Right lobe of liver (tissue), 4 donors: ENCODE measurements at regions not wholly inside any gene's neighbourhood (a gene's known extent, or its start where the extent isn't known, plus 50 kb on each side); places are given as distances from the start of the nearest gene placed in this dataset.

Source experiments
- POLR2A ChIP-seq: fragments of 450-650 bp; IDR thresholded peaks from one replicate; pipeline ENCODE4 v1.6.1; 2017; ENCODE audit warnings: antibody characterized with exemption, mild to moderate bottlenecking
- TF ChIP-seq, protein P1 (sequence below), 4 donors: fragments of 200-600 bp in 3 of 4; fragments of 450-650 bp in 1 of 4; IDR thresholded peaks; one replicate each; pipeline versions ENCODE4 v1.5.1 to v1.8.0; 2016 to 2022; ENCODE audit warnings: antibody characterized with exemption in 4 of 4, mild to moderate bottlenecking in 2 of 4
- donor health status: DM: no; HTN: no; CAD: no.
- donor health status: DM: no; HTN: no; CAD: no.
- donor health status: DM: no; HTN: yes; CAD: no.

DNA sequence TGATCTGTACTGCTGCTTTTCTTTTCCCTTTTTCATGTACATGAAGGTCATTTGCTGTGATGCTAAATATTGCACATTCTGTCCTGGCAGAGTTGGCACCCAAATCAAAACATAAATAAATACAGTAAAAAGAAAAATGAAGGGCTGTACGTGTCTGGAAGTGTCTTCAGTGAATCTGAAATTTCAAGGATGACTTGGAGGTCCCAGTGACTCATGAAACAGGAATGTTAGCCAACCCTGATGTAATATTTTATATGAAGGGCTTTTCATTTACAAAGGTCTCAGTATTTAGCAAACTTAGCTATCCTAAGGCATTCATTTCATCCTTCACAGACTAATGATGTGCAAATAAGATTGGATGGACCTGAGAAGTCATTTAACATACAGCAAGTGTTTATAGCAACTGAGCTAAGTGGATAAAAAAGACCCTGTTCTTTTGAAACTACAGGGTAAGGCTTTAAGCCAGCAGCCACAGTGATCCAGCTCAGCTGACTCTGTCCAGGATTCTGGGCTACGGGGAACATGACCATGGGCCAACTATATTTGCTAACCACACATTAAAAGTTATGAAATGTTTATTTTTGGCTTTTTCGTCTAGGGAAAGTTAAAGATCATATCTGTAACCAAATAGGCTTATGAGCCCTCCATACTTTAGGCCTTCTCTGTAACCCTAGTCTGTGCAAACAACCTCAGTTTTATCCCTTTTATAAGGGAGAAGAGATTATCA, 104.0 kb upstream of the DMRTA1 start:
- TF ChIP-seq, protein P1, sequence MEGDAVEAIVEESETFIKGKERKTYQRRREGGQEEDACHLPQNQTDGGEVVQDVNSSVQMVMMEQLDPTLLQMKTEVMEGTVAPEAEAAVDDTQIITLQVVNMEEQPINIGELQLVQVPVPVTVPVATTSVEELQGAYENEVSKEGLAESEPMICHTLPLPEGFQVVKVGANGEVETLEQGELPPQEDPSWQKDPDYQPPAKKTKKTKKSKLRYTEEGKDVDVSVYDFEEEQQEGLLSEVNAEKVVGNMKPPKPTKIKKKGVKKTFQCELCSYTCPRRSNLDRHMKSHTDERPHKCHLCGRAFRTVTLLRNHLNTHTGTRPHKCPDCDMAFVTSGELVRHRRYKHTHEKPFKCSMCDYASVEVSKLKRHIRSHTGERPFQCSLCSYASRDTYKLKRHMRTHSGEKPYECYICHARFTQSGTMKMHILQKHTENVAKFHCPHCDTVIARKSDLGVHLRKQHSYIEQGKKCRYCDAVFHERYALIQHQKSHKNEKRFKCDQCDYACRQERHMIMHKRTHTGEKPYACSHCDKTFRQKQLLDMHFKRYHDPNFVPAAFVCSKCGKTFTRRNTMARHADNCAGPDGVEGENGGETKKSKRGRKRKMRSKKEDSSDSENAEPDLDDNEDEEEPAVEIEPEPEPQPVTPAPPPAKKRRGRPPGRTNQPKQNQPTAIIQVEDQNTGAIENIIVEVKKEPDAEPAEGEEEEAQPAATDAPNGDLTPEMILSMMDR (IDR thresholded peaks at IDR 0.05), result no peak
- TF ChIP-seq POLR2A, result no peak
